A673 (cell line): ENCODE measurements at regions not wholly inside any gene's neighbourhood (a gene's known extent, or its start where the extent isn't known, plus 50 kb on each side); places are given as distances from the start of the nearest gene placed in this dataset.
A peak's percentile ranks its signal among the peaks of the same experiment; 100 is the strongest.
"Not testable (repeated sequence)": the region's sequence is repeated elsewhere in the genome, so short reads cannot be mapped to it uniquely, and the experiment has no call there.

Experiments
- BruUV-seq: library from RNA; stranded (reverse); fragments of 400-500 nt; replicated peaks from 2 replicates; lab custom pipeline; 2021; lab: Mats Ljungman, UMichigan
- CTCF ChIA-PET: fragments of 300-600 bp; sonication (Branson Sonifier 250); formaldehyde crosslinking; loops from one replicate; lab custom pipeline; 2022; ENCODE audit warnings: antibody characterized with exemption; lab: Charles Lee
- POLR2A ChIA-PET: fragments of 300-600 bp; sonication (Branson Sonifier 250); formaldehyde crosslinking; loops from one replicate; lab custom pipeline; 2022; ENCODE audit warnings: antibody characterized with exemption; ENCODE audit not compliant: low non-redundant PET; lab: Charles Lee
- DNase-seq: peaks from one replicate; pipeline ENCODE4 v3.0.0-alpha.2; 2015; ENCODE audit warnings: low spot score
- H3K27ac ChIP-seq: fragments of 200-600 bp; sonication (generic); 2 replicates; pipeline ENCODE4 v1.5.1; 2016; ENCODE audit warnings: mixed run types, low read depth, mild to moderate bottlenecking, mixed read lengths, antibody characterized with exemption, low read length; ENCODE audit not compliant: poor library complexity, severe bottlenecking
- H3K27me3 ChIP-seq: fragments of 200-600 bp; sonication (generic); replicated peaks from 2 replicates; pipeline ENCODE4 v1.6.1; 2017; ENCODE audit warnings: mixed run types, low read depth, mild to moderate bottlenecking, mixed read lengths, antibody characterized with exemption, low read length; ENCODE audit not compliant: insufficient read depth, poor library complexity
- H3K36me3 ChIP-seq: fragments of 200-600 bp; sonication (generic); 2 replicates; pipeline ENCODE4 v1.6.1; 2016; ENCODE audit warnings: mixed run types, mild to moderate bottlenecking, mixed read lengths, antibody characterized with exemption, low read length; ENCODE audit not compliant: insufficient read depth, poor library complexity, severe bottlenecking
- H3K4me1 ChIP-seq: fragments of 200-600 bp; sonication (generic); 2 replicates; pipeline ENCODE4 v1.6.1; 2017; ENCODE audit warnings: mixed run types, mild to moderate bottlenecking, mixed read lengths, antibody characterized with exemption, low read length; ENCODE audit not compliant: insufficient read depth, poor library complexity, severe bottlenecking
- H3K4me3 ChIP-seq: fragments of 200-600 bp; sonication (generic); 2 replicates; pipeline ENCODE4 v1.5.1; 2016; ENCODE audit warnings: low read depth, mixed run types, mild to moderate bottlenecking, mixed read lengths, low read length; ENCODE audit not compliant: poor library complexity, severe bottlenecking
- H3K9me3 ChIP-seq: fragments of 200-600 bp; sonication (generic); 2 replicates; pipeline ENCODE4 v1.6.1; 2016; ENCODE audit warnings: mixed run types, low read depth, mild to moderate bottlenecking, mixed read lengths, antibody characterized with exemption, low read length; ENCODE audit not compliant: poor library complexity, severe bottlenecking
- CTCF ChIP-seq: fragments of 300-800, 200-600 bp; sonication (generic); conservative IDR thresholded peaks from 2 replicates; pipeline ENCODE4 v1.5.1; 2017; ENCODE audit warnings: low read depth, mild to moderate bottlenecking, antibody characterized with exemption, low read length, moderate library complexity, mixed read lengths
- EZH2 ChIP-seq: fragments of 200-600 bp; sonication (generic); IDR thresholded peaks from 2 replicates; pipeline ENCODE4 v1.6.1; 2017; ENCODE audit warnings: borderline replicate concordance, low read depth, mild to moderate bottlenecking, mixed read lengths, antibody characterized with exemption, low read length; ENCODE audit not compliant: poor library complexity, severe bottlenecking
- intact Hi-C: fragments of 100-400 bp; cut with micrococcal nuclease; formaldehyde crosslinking; loops from one replicate; pipeline ENCODE4 v1.10.0; 2022; ENCODE audit not compliant: unreplicated experiment

GRCh38 chr6:150503586-150504339 lies 95.9 kb upstream of the PLEKHG1 start:
- BruUV-seq = no TSS peak
- H3K27ac ChIP-seq = peak overlapping the region; percentile 46
- TF ChIP-seq CTCF = no peak
- TF ChIP-seq EZH2 = no peak
- peak; percentile 60 for DNase-seq
- POLR2A ChIA-PET = no interaction called here
- no peaks in the 10 kb centered on the region for H3K27me3 ChIP-seq
- H3K36me3 ChIP-seq = no peaks in the 10 kb centered on the region
- CTCF ChIA-PET = no interaction called here
- H3K9me3 ChIP-seq = no peaks in the 10 kb centered on the region
- H3K4me3 ChIP-seq = no peak overlapping the region
- no peaks in the 10 kb centered on the region for H3K4me1 ChIP-seq
- intact Hi-C loops = no loop called here

GRCh38 chr6:150507361-150507760 lies 92.3 kb upstream of the PLEKHG1 start:
- CTCF ChIA-PET, H3K27me3 ChIP-seq, DNase-seq, H3K36me3 ChIP-seq, H3K9me3 ChIP-seq, intact Hi-C loops, POLR2A ChIA-PET, H3K4me3 ChIP-seq, BruUV-seq, H3K27ac ChIP-seq: not testable (repeated sequence)
- H3K4me1 ChIP-seq = peaks cover 10% of the 10 kb centered on the region

- no TSS peak for BruUV-seq
- CTCF ChIA-PET = no interaction called here
- intact Hi-C loops = no loop called here
- no peaks in the 10 kb centered on the region for H3K9me3 ChIP-seq
- TF ChIP-seq EZH2 = no peak
- peaks cover 17% of the 10 kb centered on the region for H3K4me1 ChIP-seq
- DNase-seq = peak; percentile 3
- H3K4me3 ChIP-seq = no peak overlapping the region
- H3K36me3 ChIP-seq = no peaks in the 10 kb centered on the region
- no peak overlapping the region for H3K27ac ChIP-seq
- POLR2A ChIA-PET = no interaction called here
- no peaks in the 10 kb centered on the region for H3K27me3 ChIP-seq
Observed at GRCh38 chr6:150510576-150510975, 89.1 kb upstream of the PLEKHG1 start.

GRCh38 chr6:150511313-150511712 lies 88.4 kb upstream of the PLEKHG1 start:
- BruUV-seq = no TSS peak
- intact Hi-C loops = no loop called here
- H3K36me3 ChIP-seq = no peaks in the 10 kb centered on the region

More at GRCh38 chr6:150511313-150511712, 88.4 kb upstream of the PLEKHG1 start:
- DNase-seq = no peak
- H3K4me1 ChIP-seq = peaks cover 17% of the 10 kb centered on the region
- ChIA-PET CTCF (no interaction called here), POLR2A (no interaction called here)
- H3K27me3 ChIP-seq = no peaks in the 10 kb centered on the region
- no peak for TF ChIP-seq CTCF
- TF ChIP-seq EZH2 = no peak
- H3K9me3 ChIP-seq = no peaks in the 10 kb centered on the region
- no peak overlapping the region for H3K27ac ChIP-seq
- no peak overlapping the region for H3K4me3 ChIP-seq
